K562 (cell line): ENCODE measurements at regions not wholly inside any gene's neighbourhood (a gene's known extent, or its start where the extent isn't known, plus 50 kb on each side); places are given as distances from the start of the nearest gene placed in this dataset.

ENCODE experiments used
- ATAC-seq: fragments of 200-7000 bp; cut with Tn5 transposase; 3 replicates; pipeline ENCODE4 v1.9.1; 2020; ENCODE audit warnings: moderate library complexity
- BruUV-seq: library from RNA; stranded (reverse); fragments of 400-500 nt; replicated peaks from 2 replicates; lab custom pipeline; 2021; lab: Mats Ljungman, UMichigan
- CTCF ChIA-PET: fragments of 300-600 bp; formaldehyde crosslinking; extraction: SDS; loops from one replicate; lab custom pipeline; 2021; ENCODE audit warnings: low intra/inter-chr PET ratio; lab: Yijun Ruan, JAX
- POLR2A ChIA-PET: fragments of 300-600, 350-650 bp; sonication (Branson Sonifier 250); formaldehyde crosslinking; extraction: SDS; loops from one replicate; lab custom pipeline; 2021; ENCODE audit warnings: antibody characterized with exemption, inconsistent platforms; lab: Yijun Ruan, JAX
- DNase-seq, 4 experiments: peaks; one replicate each; pipeline versions ENCODE4 v3.0.0 to v3.0.0-alpha.2; 2011 to 2018; ENCODE audit warnings: low spot score in 3 of 4, mixed read lengths in 3 of 4; ENCODE audit errors: extremely low read depth in 1 of 4
- FAIRE-seq: peaks from 2 replicates; lab custom pipeline; 2011; peaks lifted over from hg19 to GRCh38; lab: Jason Lieb, UNC
- H2AFZ ChIP-seq: 2 replicates; pipeline ENCODE4 v1.6.0; 2011; ENCODE audit warnings: low read depth, low read length, control low read depth, inconsistent platforms
- H3K27ac ChIP-seq: fragments of 200-600 bp; 3 replicates; pipeline ENCODE4 v1.8.0; 2011; ENCODE audit warnings: low read depth, mild to moderate bottlenecking, control low read depth, inconsistent platforms, low read length, moderate library complexity, mixed read lengths; ENCODE audit errors: extremely low read depth
- H3K27me3 ChIP-seq, 2 experiments: fragments of 300-600 bp in 1 of 2; 2 replicates in 1 of 2; 3 replicates in 1 of 2; pipeline versions ENCODE4 v1.6.0 to v1.8.0; 2011; ENCODE audit warnings: inconsistent platforms in 2 of 2, low read length in 2 of 2, mild to moderate bottlenecking in 1 of 2, mixed read lengths in 1 of 2, moderate library complexity in 1 of 2; ENCODE audit not compliant: control insufficient read depth in 2 of 2, insufficient read depth in 2 of 2
- H3K36me3 ChIP-seq: fragments of 300-600 bp; 3 replicates; pipeline ENCODE4 v1.8.0; 2011; ENCODE audit warnings: mild to moderate bottlenecking, low read length, inconsistent platforms; ENCODE audit not compliant: control insufficient read depth, insufficient read depth
- H3K4me1 ChIP-seq, 2 experiments: fragments of 200-600 bp in 1 of 2; replicated peaks in 1 of 2; 2 replicates in 1 of 2; 3 replicates in 1 of 2; pipeline versions ENCODE4 v1.5.1 to v1.8.0; 2011; ENCODE audit warnings: inconsistent platforms in 2 of 2, low read length in 2 of 2, mild to moderate bottlenecking in 1 of 2, mixed read lengths in 1 of 2, moderate library complexity in 1 of 2; ENCODE audit not compliant: control insufficient read depth in 2 of 2, insufficient read depth in 2 of 2
- H3K4me2 ChIP-seq: 2 replicates; pipeline ENCODE4 v1.6.1; 2011; ENCODE audit warnings: low read length, control low read depth, inconsistent platforms, mixed read lengths; ENCODE audit not compliant: insufficient read depth
- H3K4me3 ChIP-seq: fragments of 200-600 bp; sonication (generic), shearing (Covaris generic); 2 replicates; pipeline ENCODE4 v1.5.1; 2016; ENCODE audit warnings: control low read depth, inconsistent platforms
- H3K79me2 ChIP-seq: fragments of 200-600 bp; 3 replicates; pipeline ENCODE4 v1.8.0; 2011; ENCODE audit warnings: low read length, inconsistent platforms; ENCODE audit not compliant: control insufficient read depth, insufficient read depth
- H3K9ac ChIP-seq, 2 experiments: 2 replicates each; pipeline versions ENCODE4 v1.6.0 to v1.6.1; 2011; ENCODE audit warnings: low read depth in 2 of 2, low read length in 2 of 2, control low read depth in 1 of 2, inconsistent platforms in 1 of 2, mild to moderate bottlenecking in 1 of 2, mixed read lengths in 1 of 2; ENCODE audit not compliant: insufficient read depth in 1 of 2
- H3K9me1 ChIP-seq: one replicate; pipeline ENCODE4 v1.6.0; 2011; ENCODE audit warnings: inconsistent platforms, mild to moderate bottlenecking, low read length, moderate library complexity; ENCODE audit not compliant: control insufficient read depth, insufficient read depth
- H3K9me3 ChIP-seq: replicated peaks from 2 replicates; pipeline ENCODE4 v1.5.1; 2011; ENCODE audit warnings: low read depth, low read length, inconsistent platforms; ENCODE audit not compliant: control insufficient read depth, insufficient read depth
- H4K20me1 ChIP-seq: replicated peaks from 2 replicates; pipeline ENCODE4 v1.6.1; 2011; ENCODE audit warnings: low read length, inconsistent platforms, mixed read lengths; ENCODE audit not compliant: control insufficient read depth, insufficient read depth
- CHCHD3 ChIP-seq: fragments of 250-450 bp; sonication (Bioruptor Pico); IDR thresholded peaks from 2 replicates; pipeline ENCODE4 v2.1.2; 2022; ENCODE audit warnings: mild to moderate bottlenecking
- CHD1 ChIP-seq: fragments of 200-600 bp; sonication (generic); IDR thresholded peaks from one replicate; pipeline ENCODE4 v1.6.1; 2012; ENCODE audit warnings: mild to moderate bottlenecking, moderate library complexity, low read length, inconsistent platforms
- RBM15 ChIP-seq: fragments of 200-400 bp; formaldehyde crosslinking; IDR thresholded peaks from 2 replicates; pipeline ENCODE4 v1.6.1; 2018; ENCODE audit warnings: mild to moderate bottlenecking, low read length, moderate library complexity; ENCODE audit not compliant: insufficient read depth
- ZNF140 ChIP-seq: fragments of 250-450 bp; sonication (Bioruptor Pico); IDR thresholded peaks from 2 replicates; pipeline ENCODE4 v1.8.0; 2021; ENCODE audit warnings: moderate library complexity, mild to moderate bottlenecking, inconsistent platforms
- WGBS: fragments of 100-300 bp; shearing (Covaris generic); methylation state at CpG from one replicate; pipeline ENCODE4 v1.1.6; 2016; ENCODE audit warnings: low coverage, mixed read lengths; ENCODE audit not compliant: insufficient coverage; ENCODE audit errors: missing lambda C conversion rate; 5-methylcytosine and 5-hydroxymethylcytosine counted together
- in situ Hi-C: fragments of 300-500 bp; cut with MboI; formaldehyde crosslinking; loops from 4 replicates; pipeline ENCODE4 v1.15.0; 2018; ENCODE audit warnings: inconsistent platforms, mixed read lengths
- intact Hi-C: fragments of 100-400 bp; cut with micrococcal nuclease; formaldehyde crosslinking; loops from 2 replicates; pipeline ENCODE4 v1.14.2; 2022
- TF ChIP-seq, protein P1 (sequence below): fragments of 450-650 bp; IDR thresholded peaks from 2 replicates; pipeline ENCODE4 v1.6.1; 2018; ENCODE audit warnings: mild to moderate bottlenecking, low read depth; ENCODE audit not compliant: partially characterized antibody
- TF ChIP-seq, protein P2 (sequence below): sonication (generic); formaldehyde crosslinking; IDR thresholded peaks from 2 replicates; pipeline ENCODE4 v1.4.0; 2020; ENCODE audit warnings: mild to moderate bottlenecking, missing genetic modification reagents

- 15% methylated on average over 1 of the region's 1 CpG for WGBS
- Histone ChIP-seq H3K4me1 (no peaks in the 10 kb centered on the region), H4K20me1 (no peaks in the 10 kb centered on the region), H3K27me3 (no peaks in the 10 kb centered on the region), H2AFZ (no peak overlapping the region), H3K36me3 (no peaks in the 10 kb centered on the region), H3K9me1 (no peaks in the 10 kb centered on the region), H3K79me2 (no peaks in the 10 kb centered on the region), H3K27ac (no peak overlapping the region), H3K4me3 (no peak overlapping the region), H3K9ac (no peak overlapping the region), H3K9me3 (no peaks in the 10 kb centered on the region), H3K4me2 (no peak overlapping the region)
- CTCF ChIA-PET, result no interaction called here
- ATAC-seq, result no peak
- intact Hi-C loops (no loop called here), in situ Hi-C loops (no loop called here)
- BruUV-seq, result no TSS peak
- FAIRE-seq, result no peak
- TF ChIP-seq CHD1 (no peak), ZNF140 (no peak), RBM15 (no peak), CHCHD3 (CRISPR knock-in tag) (no peak)
- TF ChIP-seq, protein P1, sequence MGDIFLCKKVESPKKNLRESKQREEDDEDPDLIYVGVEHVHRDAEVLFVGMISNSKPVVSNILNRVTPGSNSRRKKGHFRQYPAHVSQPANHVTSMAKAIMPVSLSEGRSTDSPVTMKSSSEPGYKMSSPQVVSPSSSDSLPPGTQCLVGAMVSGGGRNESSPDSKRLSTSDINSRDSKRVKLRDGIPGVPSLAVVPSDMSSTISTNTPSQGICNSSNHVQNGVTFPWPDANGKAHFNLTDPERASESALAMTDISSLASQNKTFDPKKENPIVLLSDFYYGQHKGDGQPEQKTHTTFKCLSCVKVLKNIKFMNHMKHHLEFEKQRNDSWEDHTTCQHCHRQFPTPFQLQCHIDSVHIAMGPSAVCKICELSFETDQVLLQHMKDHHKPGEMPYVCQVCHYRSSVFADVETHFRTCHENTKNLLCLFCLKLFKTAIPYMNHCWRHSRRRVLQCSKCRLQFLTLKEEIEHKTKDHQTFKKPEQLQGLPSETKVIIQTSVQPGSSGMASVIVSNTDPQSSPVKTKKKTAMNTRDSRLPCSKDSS, result no peak
- TF ChIP-seq, protein P2, sequence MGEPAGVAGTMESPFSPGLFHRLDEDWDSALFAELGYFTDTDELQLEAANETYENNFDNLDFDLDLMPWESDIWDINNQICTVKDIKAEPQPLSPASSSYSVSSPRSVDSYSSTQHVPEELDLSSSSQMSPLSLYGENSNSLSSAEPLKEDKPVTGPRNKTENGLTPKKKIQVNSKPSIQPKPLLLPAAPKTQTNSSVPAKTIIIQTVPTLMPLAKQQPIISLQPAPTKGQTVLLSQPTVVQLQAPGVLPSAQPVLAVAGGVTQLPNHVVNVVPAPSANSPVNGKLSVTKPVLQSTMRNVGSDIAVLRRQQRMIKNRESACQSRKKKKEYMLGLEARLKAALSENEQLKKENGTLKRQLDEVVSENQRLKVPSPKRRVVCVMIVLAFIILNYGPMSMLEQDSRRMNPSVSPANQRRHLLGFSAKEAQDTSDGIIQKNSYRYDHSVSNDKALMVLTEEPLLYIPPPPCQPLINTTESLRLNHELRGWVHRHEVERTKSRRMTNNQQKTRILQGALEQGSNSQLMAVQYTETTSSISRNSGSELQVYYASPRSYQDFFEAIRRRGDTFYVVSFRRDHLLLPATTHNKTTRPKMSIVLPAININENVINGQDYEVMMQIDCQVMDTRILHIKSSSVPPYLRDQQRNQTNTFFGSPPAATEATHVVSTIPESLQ (CRISPR knock-in tag), result no peak
- no peak for DNase-seq
- POLR2A ChIA-PET, result no interaction called here
Observed at GRCh38 chr2:12217175-12217574, 470.7 kb downstream of the LPIN1 start.
